ENCODE measurements at regions not wholly inside any gene's neighbourhood (a gene's known extent, or its start where the extent isn't known, plus 50 kb on each side); places are given as distances from the start of the nearest gene placed in this dataset.
A peak's percentile ranks its signal among the peaks of the same experiment; 100 is the strongest.

- no peak for DNase-seq (ENCODE audit: low spot score)
Observed at GRCh38 chr20:43306837-43307236, 117.1 kb upstream of the PTPRT start.

- DNase-seq (ENCODE audit: low spot score): no peak
Observed at GRCh38 chr20:43305749-43306148, 116.0 kb upstream of the PTPRT start.

- DNase-seq (ENCODE audit: low spot score): no peak
Observed at GRCh38 chr20:43304598-43304997, 114.9 kb upstream of the PTPRT start.

GRCh38 chr20:43302936-43303335 lies 113.2 kb upstream of the PTPRT start:
- no peak for DNase-seq (ENCODE audit: low spot score)

- no peak for DNase-seq (ENCODE audit: low spot score)
Observed at GRCh38 chr20:43300901-43301300, 111.2 kb upstream of the PTPRT start.

GRCh38 chr20:43295781-43296180 lies 106.1 kb upstream of the PTPRT start:
- DNase-seq (ENCODE audit: low spot score): no peak

- DNase-seq (ENCODE audit: low spot score): no peak
Observed at GRCh38 chr20:43295263-43295662, 105.6 kb upstream of the PTPRT start.

- DNase-seq (ENCODE audit: low spot score): no peak
Observed at GRCh38 chr20:43294031-43294430, 104.3 kb upstream of the PTPRT start.

- DNase-seq (ENCODE audit: low spot score): no peak
Observed at GRCh38 chr20:43293068-43293786, 103.5 kb upstream of the PTPRT start.

GRCh38 chr20:43292222-43292621 lies 102.5 kb upstream of the PTPRT start:
- DNase-seq (ENCODE audit: low spot score): no peak

GRCh38 chr20:43287637-43288036 lies 97.9 kb upstream of the PTPRT start:
- DNase-seq (ENCODE audit: low spot score): no peak

- DNase-seq (ENCODE audit: low spot score): no peak
Observed at GRCh38 chr20:43285170-43285569, 95.5 kb upstream of the PTPRT start.

- DNase-seq (ENCODE audit: low spot score): no peak
Observed at GRCh38 chr20:43284486-43284885, 94.8 kb upstream of the PTPRT start.

- DNase-seq (ENCODE audit: low spot score): no peak
Observed at GRCh38 chr20:43283126-43283525, 93.4 kb upstream of the PTPRT start.

GRCh38 chr20:43271980-43272379 lies 82.3 kb upstream of the PTPRT start:
- no peak for DNase-seq (ENCODE audit: low spot score)

- DNase-seq (ENCODE audit: low spot score): no peak
Observed at GRCh38 chr20:43265449-43265848, 75.7 kb upstream of the PTPRT start.

GRCh38 chr20:43263226-43263625 lies 73.5 kb upstream of the PTPRT start:
- DNase-seq (ENCODE audit: low spot score): no peak

GRCh38 chr20:43262341-43262740 lies 72.6 kb upstream of the PTPRT start:
- DNase-seq (ENCODE audit: low spot score): no peak

GRCh38 chr20:43255877-43256276 lies 66.2 kb upstream of the PTPRT start:
- no peak for DNase-seq (ENCODE audit: low spot score)

GRCh38 chr20:43252761-43253160 lies 63.1 kb upstream of the PTPRT start:
- DNase-seq (ENCODE audit: low spot score): no peak

GRCh38 chr20:43248341-43248740 lies 58.6 kb upstream of the PTPRT start:
- no peak for DNase-seq (ENCODE audit: low spot score)

- no peak for DNase-seq (ENCODE audit: low spot score)
Observed at GRCh38 chr20:43247361-43247760, 57.7 kb upstream of the PTPRT start.

GRCh38 chr20:43244647-43245046 lies 54.9 kb upstream of the PTPRT start:
- DNase-seq (ENCODE audit: low spot score): no peak

GRCh38 chr20:43243672-43244269 lies 54.1 kb upstream of the PTPRT start:
- DNase-seq (ENCODE audit: low spot score): peak; percentile 59
